ENCODE measurements at regions not wholly inside any gene's neighbourhood (a gene's known extent, or its start where the extent isn't known, plus 50 kb on each side); places are given as distances from the start of the nearest gene placed in this dataset.

GRCh38 chr2:129488376-129488775 is 491.1 kb upstream of the RAB6C start:
- Histone ChIP-seq H3K9me3 (replicated peaks; ENCODE audit: insufficient read depth, low read length) (no peaks in the 10 kb centered on the region), H3K36me3 (replicated peaks; ENCODE audit: insufficient read depth, low read length) (no peaks in the 10 kb centered on the region), H3K27ac (ENCODE audit: low read length) (no peak overlapping the region), H3F3A (ENCODE audit: insufficient read depth, low read length) (no peaks in the 10 kb centered on the region), H3K9ac (ENCODE audit: low read length) (no peak overlapping the region), H2AFZ (ENCODE audit: low read length) (no peak overlapping the region), H3K27me3 (replicated peaks; ENCODE audit: insufficient read depth, low read length) (no peaks in the 10 kb centered on the region), H4K20me1 (ENCODE audit: insufficient read depth, low read length) (no peaks in the 10 kb centered on the region), H3K79me2 (ENCODE audit: low read length) (no peaks in the 10 kb centered on the region), H3K4me2 (ENCODE audit: low read depth, low read length) (no peak overlapping the region), H3K4me3 (ENCODE audit: low read length) (no peak overlapping the region), H3K9me2 (replicated peaks; ENCODE audit: insufficient read depth, low read length) (no peaks in the 10 kb centered on the region), H3K4me1 (ENCODE audit: low read length) (no peaks in the 10 kb centered on the region)
- no peak for DNase-seq
- TF ChIP-seq EZH2phosphoT487 (IDR thresholded peaks at IDR 0.05; ENCODE audit: low read length), result no peak
- no peak for TF ChIP-seq EZH2 (optimal IDR thresholded peaks at IDR 0.05; ENCODE audit: low read depth, low read length)
- TF ChIP-seq CTCF (IDR thresholded peaks at IDR 0.05; ENCODE audit: low read length), result no peak

GRCh38 chr2:129490641-129491040 is 488.8 kb upstream of the RAB6C start:
- DNase-seq, result no peak
- Histone ChIP-seq H3K27me3 (replicated peaks; ENCODE audit: insufficient read depth, low read length) (no peaks in the 10 kb centered on the region), H3K9me3 (replicated peaks; ENCODE audit: insufficient read depth, low read length) (no peaks in the 10 kb centered on the region), H3K4me3 (ENCODE audit: low read length) (no peak overlapping the region), H3K9me2 (replicated peaks; ENCODE audit: insufficient read depth, low read length) (no peaks in the 10 kb centered on the region), H3K9ac (ENCODE audit: low read length) (no peak overlapping the region), H3K4me1 (ENCODE audit: low read length) (no peaks in the 10 kb centered on the region), H3K36me3 (replicated peaks; ENCODE audit: insufficient read depth, low read length) (no peaks in the 10 kb centered on the region), H3K79me2 (ENCODE audit: low read length) (no peaks in the 10 kb centered on the region), H4K20me1 (ENCODE audit: insufficient read depth, low read length) (no peaks in the 10 kb centered on the region), H3F3A (ENCODE audit: insufficient read depth, low read length) (no peaks in the 10 kb centered on the region), H3K4me2 (ENCODE audit: low read depth, low read length) (no peak overlapping the region), H3K27ac (ENCODE audit: low read length) (no peak overlapping the region), H2AFZ (ENCODE audit: low read length) (no peak overlapping the region)
- TF ChIP-seq CTCF (IDR thresholded peaks at IDR 0.05; ENCODE audit: low read length) (no peak), EZH2phosphoT487 (IDR thresholded peaks at IDR 0.05; ENCODE audit: low read length) (no peak), EZH2 (optimal IDR thresholded peaks at IDR 0.05; ENCODE audit: low read depth, low read length) (no peak)

- H3K27me3 ChIP-seq (replicated peaks; ENCODE audit: insufficient read depth, low read length), result no peaks in the 10 kb centered on the region
- no peaks in the 10 kb centered on the region for H3K4me1 ChIP-seq (ENCODE audit: low read length)
- H3K9me3 ChIP-seq (replicated peaks; ENCODE audit: insufficient read depth, low read length), result no peaks in the 10 kb centered on the region
- H3K36me3 ChIP-seq (replicated peaks; ENCODE audit: insufficient read depth, low read length), result no peaks in the 10 kb centered on the region
- no peak overlapping the region for H3K9ac ChIP-seq (ENCODE audit: low read length)
- TF ChIP-seq EZH2 (optimal IDR thresholded peaks at IDR 0.05; ENCODE audit: low read depth, low read length), result no peak
- no peak for TF ChIP-seq EZH2phosphoT487 (IDR thresholded peaks at IDR 0.05; ENCODE audit: low read length)
- no peak for TF ChIP-seq CTCF (IDR thresholded peaks at IDR 0.05; ENCODE audit: low read length)
- H3K27ac ChIP-seq (ENCODE audit: low read length), result no peak overlapping the region
- no peak overlapping the region for H3K4me3 ChIP-seq (ENCODE audit: low read length)
- no peaks in the 10 kb centered on the region for H3K9me2 ChIP-seq (replicated peaks; ENCODE audit: insufficient read depth, low read length)
- H3K79me2 ChIP-seq (ENCODE audit: low read length), result no peaks in the 10 kb centered on the region
- H3K4me2 ChIP-seq (ENCODE audit: low read depth, low read length), result no peak overlapping the region
- H2AFZ ChIP-seq (ENCODE audit: low read length), result no peak overlapping the region
- DNase-seq, result no peak
- H3F3A ChIP-seq (ENCODE audit: insufficient read depth, low read length), result no peaks in the 10 kb centered on the region
- H4K20me1 ChIP-seq (ENCODE audit: insufficient read depth, low read length), result no peaks in the 10 kb centered on the region
Observed at GRCh38 chr2:129491308-129491707, 488.2 kb upstream of the RAB6C start.
